ENCODE measurements at regions not wholly inside any gene's neighbourhood (a gene's known extent, or its start where the extent isn't known, plus 50 kb on each side); places are given as distances from the start of the nearest gene placed in this dataset.

DNA sequence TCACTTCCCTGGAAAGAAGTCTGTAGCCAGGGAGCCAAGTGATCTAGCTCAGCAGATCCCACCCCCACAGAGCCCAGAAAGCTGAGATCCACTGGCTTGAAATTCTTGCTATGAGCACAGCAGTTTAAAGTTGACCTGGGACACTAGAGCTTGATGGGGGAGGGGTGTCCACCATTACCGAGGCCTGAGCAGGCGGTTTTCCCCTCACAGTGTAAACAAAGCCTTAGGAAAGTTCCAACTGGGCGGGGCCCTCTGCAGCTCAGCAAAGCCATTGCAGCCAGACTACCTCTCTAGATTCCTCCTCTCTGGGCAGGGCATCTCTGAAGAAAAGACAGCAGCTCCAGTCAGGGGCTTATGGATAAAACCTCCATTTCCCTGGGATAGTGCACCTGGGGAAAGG, 887.2 kb upstream of the LRATD1 start:
- no peak for TF ChIP-seq POLR2A (IDR thresholded peaks at IDR 0.05)
- TF ChIP-seq, protein P1, sequence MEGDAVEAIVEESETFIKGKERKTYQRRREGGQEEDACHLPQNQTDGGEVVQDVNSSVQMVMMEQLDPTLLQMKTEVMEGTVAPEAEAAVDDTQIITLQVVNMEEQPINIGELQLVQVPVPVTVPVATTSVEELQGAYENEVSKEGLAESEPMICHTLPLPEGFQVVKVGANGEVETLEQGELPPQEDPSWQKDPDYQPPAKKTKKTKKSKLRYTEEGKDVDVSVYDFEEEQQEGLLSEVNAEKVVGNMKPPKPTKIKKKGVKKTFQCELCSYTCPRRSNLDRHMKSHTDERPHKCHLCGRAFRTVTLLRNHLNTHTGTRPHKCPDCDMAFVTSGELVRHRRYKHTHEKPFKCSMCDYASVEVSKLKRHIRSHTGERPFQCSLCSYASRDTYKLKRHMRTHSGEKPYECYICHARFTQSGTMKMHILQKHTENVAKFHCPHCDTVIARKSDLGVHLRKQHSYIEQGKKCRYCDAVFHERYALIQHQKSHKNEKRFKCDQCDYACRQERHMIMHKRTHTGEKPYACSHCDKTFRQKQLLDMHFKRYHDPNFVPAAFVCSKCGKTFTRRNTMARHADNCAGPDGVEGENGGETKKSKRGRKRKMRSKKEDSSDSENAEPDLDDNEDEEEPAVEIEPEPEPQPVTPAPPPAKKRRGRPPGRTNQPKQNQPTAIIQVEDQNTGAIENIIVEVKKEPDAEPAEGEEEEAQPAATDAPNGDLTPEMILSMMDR (IDR thresholded peaks at IDR 0.05 in 4 of 5, conservative IDR thresholded peaks at IDR 0.05 in 1 of 5) = no peak

Data from gastrocnemius medialis (tissue), 4 donors.